GM12864 (cell line): ENCODE measurements at regions not wholly inside any gene's neighbourhood (a gene's known extent, or its start where the extent isn't known, plus 50 kb on each side); places are given as distances from the start of the nearest gene placed in this dataset.

Experiments used
- DNase-seq: peaks from one replicate; pipeline ENCODE4 v3.0.0-alpha.2; 2011; ENCODE audit warnings: low read depth
- H3K4me3 ChIP-seq: 2 replicates; pipeline ENCODE4 v1.5.1; 2011; ENCODE audit warnings: mild to moderate bottlenecking, low read depth, low read length, control low read depth
- CTCF ChIP-seq: IDR thresholded peaks from 2 replicates; pipeline ENCODE4 v1.5.1; 2011; ENCODE audit warnings: low read depth, mild to moderate bottlenecking, moderate library complexity, low read length, control low read depth, inconsistent platforms; ENCODE audit errors: missing control alignments

- H3K4me3 ChIP-seq = no peak overlapping the region
- no peak for DNase-seq
- no peak for TF ChIP-seq CTCF
Measured at GRCh38 chr2:47315475-47315874, 53.6 kb upstream of the EPCAM start.

- no peak for TF ChIP-seq CTCF
- H3K4me3 ChIP-seq = no peak overlapping the region
- no peak for DNase-seq
Measured at GRCh38 chr2:47313728-47314127, 55.4 kb upstream of the EPCAM start.

- no peak overlapping the region for H3K4me3 ChIP-seq
- DNase-seq = no peak
- TF ChIP-seq CTCF = no peak
Measured at GRCh38 chr2:47313141-47313691, 55.9 kb upstream of the EPCAM start.

DNA sequence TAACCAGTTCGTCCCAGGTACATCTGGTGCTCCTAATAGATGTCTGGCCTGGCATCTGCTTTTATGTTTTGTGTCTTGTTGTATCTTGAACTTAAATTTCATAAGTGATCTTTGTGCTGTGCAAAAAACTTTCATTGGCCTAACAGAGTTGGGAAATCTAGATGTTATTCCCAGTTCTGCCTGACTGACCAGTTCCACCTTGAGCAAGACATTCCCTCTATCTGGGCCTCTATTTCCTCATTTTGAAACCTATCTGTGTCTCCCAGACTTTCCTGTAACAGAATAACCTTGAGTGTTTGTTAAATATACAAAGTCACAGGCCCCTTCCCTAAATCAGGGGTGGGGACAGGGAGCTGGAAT lies 56.6 kb upstream of the EPCAM start:
- DNase-seq = no peak
- no peak overlapping the region for H3K4me3 ChIP-seq
- no peak for TF ChIP-seq CTCF

GRCh38 chr2:47311764-47312490 lies 57.2 kb upstream of the EPCAM start:
- no peak for DNase-seq
- H3K4me3 ChIP-seq = no peak overlapping the region
- TF ChIP-seq CTCF = no peak

DNA sequence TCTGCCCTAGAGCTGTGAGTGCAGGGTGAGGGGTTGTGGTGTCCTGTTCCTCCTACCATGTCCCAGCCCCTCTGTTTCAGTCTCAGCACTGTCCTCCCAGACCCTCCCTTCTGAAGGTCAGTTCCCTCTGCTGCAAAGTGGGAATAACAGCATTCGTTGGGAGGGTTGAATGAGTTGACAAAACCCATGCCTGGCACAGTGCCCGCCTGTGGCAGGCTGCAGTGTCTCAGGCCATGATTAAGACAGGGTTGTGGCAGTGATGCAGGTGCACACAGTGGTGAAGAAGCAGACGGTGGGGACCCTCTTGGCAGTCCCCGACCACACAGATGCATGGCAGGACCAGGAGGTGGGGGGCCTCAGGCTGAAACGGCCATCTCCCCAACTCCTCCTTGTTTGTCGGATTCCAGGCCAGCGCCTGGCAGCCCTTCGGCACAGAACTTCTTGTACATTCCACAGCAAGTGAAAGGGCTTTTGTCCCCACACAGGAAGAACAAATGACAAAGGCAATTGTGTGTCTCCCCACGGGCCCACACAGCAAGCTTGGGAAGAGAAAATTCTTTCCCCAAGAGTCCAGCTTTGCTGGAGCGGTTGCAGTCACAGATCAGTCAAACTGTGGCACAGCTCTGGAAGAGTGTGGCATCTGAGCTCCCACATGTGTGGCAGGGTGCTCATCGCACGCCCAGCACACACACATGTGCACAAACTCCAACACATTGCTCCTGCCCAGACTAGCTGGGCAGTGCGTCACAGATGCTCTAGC lies 58.1 kb upstream of the EPCAM start:
- H3K4me3 ChIP-seq = peak overlapping the region; percentile 15
- TF ChIP-seq CTCF = no peak
- DNase-seq = no peak
